Fibroblast of the aortic adventitia (primary cell): ENCODE measurements at regions not wholly inside any gene's neighbourhood (a gene's known extent, or its start where the extent isn't known, plus 50 kb on each side); places are given as distances from the start of the nearest gene placed in this dataset.
"Not testable (repeated sequence)": the region's sequence is repeated elsewhere in the genome, so short reads cannot be mapped to it uniquely, and the experiment has no call there.

Source experiments
- DNase-seq: peaks from one replicate; pipeline ENCODE4 v3.0.0-alpha.2; 2010; ENCODE audit warnings: low read depth
- H3K4me3 ChIP-seq: 2 replicates; pipeline ENCODE4 v1.5.1; 2011; ENCODE audit warnings: low read depth, mild to moderate bottlenecking, control low read depth, low read length, moderate library complexity
- CTCF ChIP-seq: IDR thresholded peaks from 2 replicates; pipeline ENCODE4 v1.5.1; 2011; ENCODE audit warnings: mild to moderate bottlenecking, low read length, control low read depth, inconsistent platforms; ENCODE audit not compliant: insufficient read depth

- TF ChIP-seq CTCF, result no peak
- no peak for DNase-seq
- H3K4me3 ChIP-seq, result no peak overlapping the region
Measured at GRCh38 chr11:49377978-49378377, 169.6 kb upstream of the FOLH1 start.

GRCh38 chr11:49373866-49374265, 165.5 kb upstream of the FOLH1 start:
- H3K4me3 ChIP-seq, result not testable (repeated sequence)
- DNase-seq, result peak; percentile 16

GRCh38 chr11:49373385-49373784, 165.0 kb upstream of the FOLH1 start:
- H3K4me3 ChIP-seq, result not testable (repeated sequence)

GRCh38 chr11:49372137-49372536, 163.7 kb upstream of the FOLH1 start:
- not testable (repeated sequence) for DNase-seq, H3K4me3 ChIP-seq

More at GRCh38 chr11:49373385-49373784, 165.0 kb upstream of the FOLH1 start:
- DNase-seq, result not testable (repeated sequence)

- not testable (repeated sequence) for DNase-seq, H3K4me3 ChIP-seq
Measured at GRCh38 chr11:49368556-49368955, 160.2 kb upstream of the FOLH1 start.

GRCh38 chr11:49365375-49365774, 157.0 kb upstream of the FOLH1 start:
- not testable (repeated sequence) for DNase-seq, H3K4me3 ChIP-seq

- not testable (repeated sequence) for H3K4me3 ChIP-seq, DNase-seq
Measured at GRCh38 chr11:49362994-49363393, 154.6 kb upstream of the FOLH1 start.

GRCh38 chr11:49354536-49354935, 146.1 kb upstream of the FOLH1 start:
- DNase-seq, result not testable (repeated sequence)

GRCh38 chr11:49352868-49353267, 144.5 kb upstream of the FOLH1 start:
- DNase-seq, H3K4me3 ChIP-seq: not testable (repeated sequence)

More at GRCh38 chr11:49354536-49354935, 146.1 kb upstream of the FOLH1 start:
- H3K4me3 ChIP-seq, result not testable (repeated sequence)

- not testable (repeated sequence) for DNase-seq, H3K4me3 ChIP-seq
Measured at GRCh38 chr11:49346627-49347026, 138.2 kb upstream of the FOLH1 start.

GRCh38 chr11:49328485-49329186, 120.2 kb upstream of the FOLH1 start:
- H3K4me3 ChIP-seq, DNase-seq: not testable (repeated sequence)

GRCh38 chr11:49327766-49328165, 119.4 kb upstream of the FOLH1 start:
- not testable (repeated sequence) for DNase-seq, H3K4me3 ChIP-seq

- not testable (repeated sequence) for H3K4me3 ChIP-seq, DNase-seq
Measured at GRCh38 chr11:49326651-49327050, 118.2 kb upstream of the FOLH1 start.

- no peak for TF ChIP-seq CTCF
- no peak overlapping the region for H3K4me3 ChIP-seq
- no peak for DNase-seq
Measured at GRCh38 chr11:49316180-49316579, 107.8 kb upstream of the FOLH1 start.
